Iris pigment epithelial cell (primary cell): ENCODE measurements at regions not wholly inside any gene's neighbourhood (a gene's known extent, or its start where the extent isn't known, plus 50 kb on each side); places are given as distances from the start of the nearest gene placed in this dataset.
"Not testable (repeated sequence)": the region's sequence is repeated elsewhere in the genome, so short reads cannot be mapped to it uniquely, and the experiment has no call there.

Experiments used
- DNase-seq: peaks from one replicate; pipeline ENCODE4 v3.0.0-alpha.2; 2011; ENCODE audit warnings: low read depth

- DNase-seq = not testable (repeated sequence)
Measured at GRCh38 chr13:18322821-18323220, 858.8 kb downstream of the TUBA3C start.

GRCh38 chr13:18319653-18320052 is 862.0 kb downstream of the TUBA3C start:
- DNase-seq = not testable (repeated sequence)

DNA sequence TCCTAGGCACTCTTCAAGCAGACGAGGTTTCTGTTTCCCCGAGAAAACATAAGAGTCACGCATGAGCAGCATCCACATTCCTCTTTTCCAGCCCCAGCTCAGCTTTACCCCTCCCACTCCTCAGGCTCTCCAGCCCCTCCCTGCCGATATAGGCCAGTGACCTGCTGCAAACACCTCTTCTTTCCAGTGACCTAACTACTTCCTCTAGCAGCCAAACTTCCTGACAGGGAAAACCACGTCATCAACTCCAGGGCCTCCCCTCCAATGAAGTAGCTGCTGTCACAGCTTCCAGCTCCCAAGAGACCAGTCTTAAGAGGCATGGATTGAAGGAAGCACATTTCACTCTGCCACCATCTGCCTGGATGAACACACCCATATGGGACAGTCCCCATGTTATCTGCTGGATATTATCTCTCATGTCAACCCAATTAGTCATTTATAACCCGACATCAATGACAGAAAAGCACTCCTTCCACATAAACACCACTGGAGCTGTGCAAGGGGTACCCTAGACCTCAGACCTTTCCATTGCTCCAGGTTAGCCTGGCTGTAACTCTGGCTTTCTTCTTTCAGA is 878.3 kb downstream of the TUBA3C start:
- not testable (repeated sequence) for DNase-seq

DNA sequence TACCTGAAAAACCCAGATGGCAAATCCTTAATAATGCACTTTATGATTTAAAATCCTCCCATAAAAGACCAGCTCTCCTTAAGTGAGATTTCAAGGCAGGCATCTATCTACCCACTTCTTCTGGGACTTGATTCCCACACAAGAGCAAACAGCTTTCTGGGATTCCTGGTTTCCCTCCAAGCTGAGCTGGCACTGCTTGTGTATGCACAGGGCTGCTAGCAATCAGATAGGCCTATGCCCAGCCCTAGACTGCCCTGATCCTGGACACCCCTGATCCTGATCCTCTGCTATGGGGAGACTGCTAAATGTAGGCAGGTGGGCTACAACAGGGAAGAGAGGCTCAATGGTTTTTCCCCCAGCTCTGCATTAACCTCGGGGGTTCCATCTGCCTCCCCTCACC is 880.7 kb downstream of the TUBA3C start:
- DNase-seq = not testable (repeated sequence)

GRCh38 chr13:18297359-18297758 is 884.3 kb downstream of the TUBA3C start:
- not testable (repeated sequence) for DNase-seq

DNA sequence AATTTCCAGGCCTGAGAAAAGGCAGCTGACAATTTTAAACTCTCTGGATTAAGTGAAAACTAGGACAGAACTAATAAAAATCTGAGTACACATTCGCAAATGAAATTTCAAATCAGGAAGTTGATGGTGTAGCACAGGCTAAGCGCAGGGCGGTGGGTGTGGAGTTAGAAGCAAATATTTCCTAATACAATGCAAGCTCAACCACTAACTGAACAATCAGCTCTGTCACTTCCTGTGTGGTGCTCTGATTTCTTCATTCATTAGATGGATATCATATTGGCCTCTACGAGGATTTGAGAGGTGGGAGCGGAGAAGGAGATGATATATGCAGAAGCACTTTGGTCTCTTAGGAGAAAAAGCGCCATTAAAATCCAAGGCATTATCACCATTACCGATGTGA is 885.0 kb downstream of the TUBA3C start:
- DNase-seq = not testable (repeated sequence)

- not testable (repeated sequence) for DNase-seq
Measured at GRCh38 chr13:18294311-18294710, 887.3 kb downstream of the TUBA3C start.

GRCh38 chr13:18286848-18287247 is 894.8 kb downstream of the TUBA3C start:
- not testable (repeated sequence) for DNase-seq

DNA sequence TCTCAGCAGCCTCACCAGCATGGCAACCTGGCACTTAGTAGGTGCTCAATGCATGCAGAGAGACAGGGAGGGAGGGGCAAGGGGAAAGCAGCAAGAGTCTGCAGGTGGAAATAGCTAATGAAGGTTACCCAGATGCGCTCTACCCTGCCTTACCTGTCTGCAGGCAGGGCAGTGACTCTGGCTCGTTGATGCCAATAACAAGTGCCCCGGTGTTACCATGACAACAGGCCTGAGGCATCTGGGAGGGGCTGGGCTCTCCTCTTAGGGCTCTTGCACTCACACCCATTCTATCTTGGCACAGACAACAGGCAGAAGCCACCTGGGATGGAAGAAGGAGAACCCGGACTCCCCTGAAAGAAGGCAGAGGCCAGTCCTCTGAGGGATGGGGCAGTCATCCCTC is 896.0 kb downstream of the TUBA3C start:
- DNase-seq = not testable (repeated sequence)

DNA sequence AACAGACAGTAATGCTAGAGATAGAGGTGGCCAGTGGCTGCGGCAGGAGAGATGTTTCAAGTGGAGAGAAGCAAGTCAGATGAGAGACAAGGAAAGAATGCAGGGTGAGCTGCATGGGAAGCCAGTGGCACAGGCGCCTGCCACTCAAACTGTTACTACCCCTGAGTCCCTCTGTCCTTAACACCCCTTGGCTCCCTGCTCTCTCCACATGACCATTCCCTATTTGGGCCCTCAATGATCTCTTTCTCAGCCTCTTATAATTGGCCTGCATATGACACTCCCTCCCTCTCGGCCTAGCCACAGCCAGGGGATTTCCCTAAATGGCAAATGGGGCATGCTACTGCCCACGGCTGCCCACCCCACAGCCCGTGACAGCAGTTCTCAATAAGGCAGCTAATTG is 897.6 kb downstream of the TUBA3C start:
- DNase-seq = not testable (repeated sequence)

- not testable (repeated sequence) for DNase-seq
Measured at GRCh38 chr13:18281829-18282597, 899.6 kb downstream of the TUBA3C start.

DNA sequence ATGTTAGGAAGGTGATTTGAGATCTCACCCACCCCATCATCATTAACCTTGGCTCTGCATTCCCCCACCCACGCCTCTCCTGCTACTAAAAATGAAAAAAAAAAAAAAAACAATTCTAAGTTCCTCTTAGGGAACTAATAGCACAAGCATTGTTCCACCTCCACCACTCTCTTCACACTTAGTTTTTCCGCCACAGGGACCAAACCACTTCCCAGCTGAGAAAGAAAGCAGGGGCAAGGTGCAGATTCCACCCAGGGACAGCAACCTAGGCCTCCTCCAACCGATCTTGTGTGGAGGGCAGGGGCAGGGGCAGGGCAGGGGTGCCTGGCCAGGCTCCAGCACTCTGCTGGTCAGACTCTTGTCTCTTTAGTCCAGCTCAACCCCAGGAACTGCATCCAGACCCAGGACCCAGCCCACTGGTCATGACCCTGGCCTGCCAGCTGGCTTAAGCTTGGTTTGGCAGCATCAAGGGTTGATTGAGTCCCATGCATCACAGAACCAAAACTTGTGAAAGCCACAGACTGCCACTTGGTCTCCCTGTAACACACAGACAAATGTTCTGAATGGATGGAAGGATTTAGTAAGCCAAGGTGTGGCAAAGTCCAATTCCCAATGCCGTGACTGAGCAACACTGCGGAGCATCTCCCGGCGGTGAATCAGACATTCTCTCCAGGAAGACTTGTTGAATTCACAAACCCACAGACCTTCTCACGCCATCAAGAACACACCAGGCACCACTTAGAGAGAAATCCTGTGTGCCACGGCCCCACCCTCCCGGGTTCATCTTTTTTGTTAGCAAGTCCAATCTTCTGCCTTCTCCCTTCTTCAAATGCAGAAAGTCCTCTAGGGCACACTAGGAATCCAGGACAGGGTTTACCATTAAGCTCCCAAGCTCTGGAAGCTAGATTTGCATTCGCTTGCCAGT is 900.5 kb downstream of the TUBA3C start:
- not testable (repeated sequence) for DNase-seq

- peak; percentile 7 for DNase-seq
Measured at GRCh38 chr13:18279971-18280370, 901.7 kb downstream of the TUBA3C start.

DNA sequence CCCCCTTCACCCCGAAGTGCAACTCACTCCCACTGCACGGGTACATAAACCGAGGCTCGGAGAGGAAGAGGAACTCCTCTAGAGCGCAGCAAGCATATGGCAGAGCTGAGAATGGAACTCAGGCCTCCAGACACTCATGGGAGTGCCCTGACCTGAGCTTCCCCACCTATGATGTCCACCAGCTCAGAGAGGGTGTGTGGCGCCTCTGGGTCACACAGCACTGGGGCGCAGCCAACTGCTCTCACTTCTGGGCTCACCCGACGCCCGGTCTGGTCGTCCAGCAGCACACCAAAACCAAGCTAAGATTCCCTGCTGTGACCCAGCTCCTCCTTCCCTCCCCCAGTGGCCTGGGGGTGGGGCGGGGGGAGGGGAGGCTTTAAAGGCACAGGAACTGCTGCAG is 904.3 kb downstream of the TUBA3C start:
- DNase-seq = not testable (repeated sequence)

DNA sequence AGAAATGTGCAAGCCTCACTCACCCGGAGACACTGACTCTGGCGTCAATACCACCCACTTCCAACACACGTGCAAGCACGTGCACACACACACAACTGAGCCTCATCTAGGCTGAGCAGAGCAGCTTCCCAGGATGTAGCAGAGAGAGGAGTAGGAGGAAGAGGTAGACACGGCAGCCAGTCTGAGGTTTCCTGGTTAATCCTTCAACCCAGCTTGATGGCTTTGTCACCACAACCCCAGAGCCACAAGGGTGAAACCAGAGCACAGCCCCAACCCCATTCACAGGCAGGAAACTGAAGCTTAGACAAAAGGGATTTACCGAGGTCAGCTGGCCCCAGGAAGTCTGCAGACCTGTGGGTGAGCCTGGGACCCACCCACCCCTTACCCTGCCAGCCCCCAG is 905.3 kb downstream of the TUBA3C start:
- not testable (repeated sequence) for DNase-seq

GRCh38 chr13:18273785-18274514 is 907.7 kb downstream of the TUBA3C start:
- not testable (repeated sequence) for DNase-seq

GRCh38 chr13:18258801-18259419 is 922.7 kb downstream of the TUBA3C start:
- DNase-seq = not testable (repeated sequence)

DNA sequence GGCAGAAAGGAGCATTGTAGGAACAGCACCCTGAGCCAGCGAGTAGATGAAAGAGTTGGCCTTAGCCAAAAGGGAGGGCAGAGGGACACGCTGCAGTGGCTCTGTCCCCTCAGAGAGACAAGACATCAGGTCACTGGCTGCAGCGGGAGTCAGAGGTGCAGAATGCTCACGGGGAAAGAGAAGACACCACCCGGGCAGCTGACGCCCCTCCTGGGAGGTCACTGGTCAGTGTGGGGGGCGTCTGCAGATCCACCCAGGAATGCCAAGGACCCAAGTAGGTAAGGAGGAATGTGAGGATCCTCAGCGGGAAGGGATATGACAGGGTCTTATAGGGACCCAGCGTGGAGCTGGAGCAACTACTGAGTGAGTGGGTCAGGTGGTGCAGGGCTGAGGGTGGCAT is 923.9 kb downstream of the TUBA3C start:
- not testable (repeated sequence) for DNase-seq

GRCh38 chr13:18252848-18253247 is 928.8 kb downstream of the TUBA3C start:
- DNase-seq = not testable (repeated sequence)

DNA sequence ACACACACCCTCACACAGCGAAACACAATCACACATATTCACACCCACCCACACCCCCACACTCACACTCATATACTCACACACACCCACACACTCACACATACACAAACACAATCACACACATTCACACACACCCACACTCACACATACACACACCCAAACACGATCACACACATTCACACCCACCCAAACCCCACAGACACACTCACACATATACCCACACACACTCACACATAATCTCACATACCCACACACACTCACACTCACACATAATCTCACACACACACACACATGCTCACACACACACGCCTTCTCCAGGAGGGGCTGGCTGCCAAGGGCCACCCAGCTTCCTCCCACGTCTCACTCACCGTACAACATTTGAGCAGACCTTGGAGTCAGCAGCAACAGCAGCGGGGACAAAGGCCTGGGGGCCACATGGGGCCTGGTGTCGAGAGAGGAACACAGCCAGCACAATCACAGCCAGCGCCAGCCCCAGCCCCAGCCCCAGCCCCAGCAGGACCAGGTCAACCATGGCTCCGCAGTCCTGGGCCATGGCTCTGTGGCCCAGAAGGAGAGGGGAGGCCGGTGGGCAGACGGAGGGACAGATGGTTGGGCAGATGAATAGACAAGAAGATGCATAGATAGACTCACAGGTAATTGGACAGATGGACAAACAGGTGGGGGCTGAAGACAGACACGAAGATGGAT is 932.9 kb downstream of the TUBA3C start:
- DNase-seq = not testable (repeated sequence)

DNA sequence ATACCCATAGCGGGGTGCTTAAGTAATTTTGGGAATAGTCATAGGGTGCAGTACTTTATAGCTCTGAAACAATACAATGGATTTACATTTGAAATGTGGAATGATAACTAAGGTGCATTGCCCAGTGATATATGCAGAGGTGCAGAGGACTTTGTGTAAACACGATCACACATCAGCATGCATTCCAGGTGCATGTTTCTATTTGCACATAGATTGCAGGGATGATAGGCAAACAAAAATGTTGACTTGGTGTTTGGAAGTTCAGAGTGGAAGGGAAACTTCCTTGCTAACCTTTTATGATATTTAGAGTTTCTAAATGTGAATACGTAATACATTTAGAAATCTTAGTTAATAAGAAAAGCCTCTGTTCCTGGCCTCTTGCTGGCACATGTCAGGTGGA is 941.5 kb downstream of the TUBA3C start:
- not testable (repeated sequence) for DNase-seq
